Stimulated activated CD4-positive, alpha-beta T cell treated with anti-CD3 and anti-CD28 coated beads, Interleukin-15, amount 100 ng/mL, for 24 hours (primary cell): ENCODE measurements at regions not wholly inside any gene's neighbourhood (a gene's known extent, or its start where the extent isn't known, plus 50 kb on each side); places are given as distances from the start of the nearest gene placed in this dataset.
"Not testable (repeated sequence)": the region's sequence is repeated elsewhere in the genome, so short reads cannot be mapped to it uniquely, and the experiment has no call there.

Source experiments
- DNase-seq: peaks from one replicate; pipeline ENCODE4 v3.0.0-alpha.2; 2020

GRCh38 chr16:85447693-85448313, 165.3 kb upstream of the GSE1 start:
- no peak for DNase-seq

GRCh38 chr16:85448557-85449190, 164.4 kb upstream of the GSE1 start:
- no peak for DNase-seq

- no peak for DNase-seq
Measured at GRCh38 chr16:85449191-85449884, 163.8 kb upstream of the GSE1 start.

- DNase-seq: no peak
Measured at GRCh38 chr16:85449885-85450245, 163.3 kb upstream of the GSE1 start.

- not testable (repeated sequence) for DNase-seq
Measured at GRCh38 chr16:85451142-85451541, 162.0 kb upstream of the GSE1 start.

- no peak for DNase-seq
Measured at GRCh38 chr16:85451641-85452363, 161.3 kb upstream of the GSE1 start.

- no peak for DNase-seq
Measured at GRCh38 chr16:85452364-85453193, 160.5 kb upstream of the GSE1 start.

- DNase-seq: no peak
Measured at GRCh38 chr16:85453194-85453678, 159.9 kb upstream of the GSE1 start.

- DNase-seq: no peak
Measured at GRCh38 chr16:85453703-85454102, 159.4 kb upstream of the GSE1 start.

GRCh38 chr16:85454171-85454872, 158.8 kb upstream of the GSE1 start:
- DNase-seq: no peak

- no peak for DNase-seq
Measured at GRCh38 chr16:85455534-85455933, 157.6 kb upstream of the GSE1 start.

- DNase-seq: no peak
Measured at GRCh38 chr16:85457366-85457765, 155.8 kb upstream of the GSE1 start.

GRCh38 chr16:85458968-85459367, 154.2 kb upstream of the GSE1 start:
- no peak for DNase-seq

GRCh38 chr16:85459529-85460251, 153.4 kb upstream of the GSE1 start:
- DNase-seq: no peak

GRCh38 chr16:85460252-85461021, 152.7 kb upstream of the GSE1 start:
- DNase-seq: no peak

GRCh38 chr16:85461022-85461813, 151.9 kb upstream of the GSE1 start:
- no peak for DNase-seq

GRCh38 chr16:85461814-85462713, 151.1 kb upstream of the GSE1 start:
- DNase-seq: peak; percentile 34
